ENCODE measurements at regions not wholly inside any gene's neighbourhood (a gene's known extent, or its start where the extent isn't known, plus 50 kb on each side); places are given as distances from the start of the nearest gene placed in this dataset.
A peak's percentile ranks its signal among the peaks of the same experiment; 100 is the strongest.

GRCh38 chr14:96633096-96633495 is 130.9 kb downstream of the PAPOLA start:
- no peaks in the 10 kb centered on the region for H3K9me3 Mint-ChIP-seq
- no peak overlapping the region for H3K27ac Mint-ChIP-seq
- ATAC-seq (no peak), DNase-seq (ENCODE audit: low spot score in 2 of 2) (no peak)
- H3K36me3 Mint-ChIP-seq = no peaks in the 10 kb centered on the region

GRCh38 chr14:96634481-96634880 is 132.3 kb downstream of the PAPOLA start:
- no peak for DNase-seq (ENCODE audit: low spot score in 2 of 2)

GRCh38 chr14:96634896-96635295 is 132.7 kb downstream of the PAPOLA start:
- H3K36me3 Mint-ChIP-seq = no peaks in the 10 kb centered on the region
- DNase-seq (ENCODE audit: low spot score in 2 of 2) = no peak
- peak overlapping the region in 1 of 2 donors; percentile 3 for H3K27ac Mint-ChIP-seq
- no peak for ATAC-seq
- no peaks in the 10 kb centered on the region for H3K9me3 Mint-ChIP-seq

More at GRCh38 chr14:96634481-96634880, 132.3 kb downstream of the PAPOLA start:
- no peak for ATAC-seq
- H3K9me3 Mint-ChIP-seq = no peaks in the 10 kb centered on the region
- no peak overlapping the region for H3K27ac Mint-ChIP-seq
- H3K36me3 Mint-ChIP-seq = no peaks in the 10 kb centered on the region

- no peaks in the 10 kb centered on the region for H3K9me3 Mint-ChIP-seq
- DNase-seq (ENCODE audit: low spot score in 2 of 2) = no peak
- no peak for ATAC-seq
- no peak overlapping the region for H3K27ac Mint-ChIP-seq
- no peaks in the 10 kb centered on the region for H3K36me3 Mint-ChIP-seq
Observed at GRCh38 chr14:96635850-96636249, 133.7 kb downstream of the PAPOLA start.

GRCh38 chr14:96637521-96637920 is 135.3 kb downstream of the PAPOLA start:
- Mint-ChIP-seq H3K9me3 (no peaks in the 10 kb centered on the region), H3K36me3 (no peaks in the 10 kb centered on the region), H3K27ac (no peak overlapping the region)
- ATAC-seq (no peak), DNase-seq (ENCODE audit: low spot score in 2 of 2) (no peak)

- no peak for DNase-seq (ENCODE audit: low spot score in 2 of 2)
- Mint-ChIP-seq H3K36me3 (no peaks in the 10 kb centered on the region), H3K9me3 (no peaks in the 10 kb centered on the region), H3K27ac (no peak overlapping the region)
- ATAC-seq = no peak
Observed at GRCh38 chr14:96638041-96638855, 136.1 kb downstream of the PAPOLA start.

GRCh38 chr14:96639550-96639949 is 137.4 kb downstream of the PAPOLA start:
- no peak for ATAC-seq
- DNase-seq (ENCODE audit: low spot score in 2 of 2) = no peak
- Mint-ChIP-seq H3K27ac (no peak overlapping the region), H3K9me3 (no peaks in the 10 kb centered on the region), H3K36me3 (no peaks in the 10 kb centered on the region)

GRCh38 chr14:96648506-96649326 is 146.5 kb downstream of the PAPOLA start:
- ATAC-seq (no peak), DNase-seq (ENCODE audit: low spot score in 2 of 2) (no peak)
- Mint-ChIP-seq H3K9me3 (peaks cover 15 to 20% of the 10 kb centered on the region in 2 donors), H3K27ac (peak overlapping the region in 1 of 2 donors; percentile 18), H3K36me3 (peaks cover 5 to 20% of the 10 kb centered on the region in 2 donors)

GRCh38 chr14:96649327-96649601 is 147.1 kb downstream of the PAPOLA start:
- Mint-ChIP-seq H3K27ac (no peak overlapping the region), H3K36me3 (peaks cover 5 to 20% of the 10 kb centered on the region in 2 donors)

GRCh38 chr14:96653597-96653996 is 143.6 kb upstream of the VRK1 start:
- H3K9me3 Mint-ChIP-seq = peaks cover 0 to 11% of the 10 kb centered on the region in 2 donors
- H3K36me3 Mint-ChIP-seq = peaks cover 0 to 17% of the 10 kb centered on the region in 2 donors
- H3K27ac Mint-ChIP-seq = no peak overlapping the region
- ATAC-seq (no peak), DNase-seq (ENCODE audit: low spot score in 2 of 2) (no peak)

More at GRCh38 chr14:96649327-96649601, 147.1 kb downstream of the PAPOLA start:
- ATAC-seq = no peak
- peaks cover 15 to 20% of the 10 kb centered on the region in 2 donors for H3K9me3 Mint-ChIP-seq
- DNase-seq (ENCODE audit: low spot score in 2 of 2) = no peak

GRCh38 chr14:96658611-96659010 is 138.6 kb upstream of the VRK1 start:
- DNase-seq (ENCODE audit: low spot score in 2 of 2) (no peak), ATAC-seq (no peak)
- H3K36me3 Mint-ChIP-seq = peaks cover 0 to 17% of the 10 kb centered on the region in 2 donors
- no peak overlapping the region for H3K27ac Mint-ChIP-seq
- H3K9me3 Mint-ChIP-seq = peaks cover 0 to 11% of the 10 kb centered on the region in 2 donors

GRCh38 chr14:96660123-96660522 is 137.1 kb upstream of the VRK1 start:
- no peak for ATAC-seq

GRCh38 chr14:96660667-96661066 is 136.5 kb upstream of the VRK1 start:
- DNase-seq (ENCODE audit: low spot score in 2 of 2) = no peak
- Mint-ChIP-seq H3K36me3 (peaks cover 0 to 17% of the 10 kb centered on the region in 2 donors), H3K27ac (no peak overlapping the region), H3K9me3 (peaks cover 0 to 11% of the 10 kb centered on the region in 2 donors)
- ATAC-seq = no peak

More at GRCh38 chr14:96660123-96660522, 137.1 kb upstream of the VRK1 start:
- DNase-seq (ENCODE audit: low spot score in 2 of 2) = no peak
- Mint-ChIP-seq H3K27ac (no peak overlapping the region), H3K9me3 (peaks cover 0 to 11% of the 10 kb centered on the region in 2 donors), H3K36me3 (peaks cover 0 to 17% of the 10 kb centered on the region in 2 donors)

- H3K9me3 Mint-ChIP-seq = peaks cover 0 to 10% of the 10 kb centered on the region in 2 donors
- H3K36me3 Mint-ChIP-seq = peaks cover 0 to 17% of the 10 kb centered on the region in 2 donors
- no peak overlapping the region for H3K27ac Mint-ChIP-seq
- no peak for ATAC-seq
- DNase-seq (ENCODE audit: low spot score in 2 of 2) = no peak
Observed at GRCh38 chr14:96661244-96661969, 135.8 kb upstream of the VRK1 start.

- peaks cover 0 to 9% of the 10 kb centered on the region in 2 donors for H3K36me3 Mint-ChIP-seq
- no peak for DNase-seq (ENCODE audit: low spot score in 2 of 2)
- H3K9me3 Mint-ChIP-seq = peaks cover 0 to 4% of the 10 kb centered on the region in 2 donors
- no peak overlapping the region for H3K27ac Mint-ChIP-seq
- no peak for ATAC-seq
Observed at GRCh38 chr14:96662116-96662970, 134.8 kb upstream of the VRK1 start.

GRCh38 chr14:96663076-96663475 is 134.1 kb upstream of the VRK1 start:
- Mint-ChIP-seq H3K9me3 (no peaks in the 10 kb centered on the region), H3K36me3 (peaks cover 0 to 6% of the 10 kb centered on the region in 2 donors), H3K27ac (no peak overlapping the region)
- DNase-seq (ENCODE audit: low spot score in 2 of 2) (no peak), ATAC-seq (no peak)

Measured in activated naive CD4-positive, alpha-beta T cell treated with anti-CD3 and anti-CD28 coated beads, Interleukin-2, amount 50 U/mL, for 72 hours (primary cell).